H1 (cell line): ENCODE measurements at regions not wholly inside any gene's neighbourhood (a gene's known extent, or its start where the extent isn't known, plus 50 kb on each side); places are given as distances from the start of the nearest gene placed in this dataset.

ENCODE experiments used
- CTCF ChIA-PET: fragments of 300-600 bp; sonication (Branson Sonifier 250); formaldehyde crosslinking; loops from one replicate; lab custom pipeline; 2021; ENCODE audit not compliant: partially characterized antibody; lab: Charles Lee
- POLR2A ChIA-PET: fragments of 300-600 bp; sonication (Branson Sonifier 250); formaldehyde crosslinking; loops from one replicate; lab custom pipeline; 2021; ENCODE audit warnings: inconsistent platforms; ENCODE audit not compliant: partially characterized antibody; lab: Charles Lee
- DNase-seq, 2 experiments: peaks; one replicate each; pipeline versions ENCODE4 v3.0.0 to v3.0.0-alpha.2; 2010 to 2022; ENCODE audit warnings: low spot score in 2 of 2, low read depth in 1 of 2, mixed read lengths in 1 of 2
- FAIRE-seq: peaks from 2 replicates; lab custom pipeline; 2011; peaks lifted over from hg19 to GRCh38; lab: Jason Lieb, UNC
- H2AFZ ChIP-seq: 2 replicates; pipeline ENCODE4 v1.8.1; 2012; ENCODE audit warnings: low read length, inconsistent platforms
- H2AK5ac ChIP-seq: 2 replicates; pipeline ENCODE4 v1.6.1; 2013; ENCODE audit warnings: low read depth, low read length
- H2BK120ac ChIP-seq: replicated peaks from 2 replicates; pipeline ENCODE3; 2013; ENCODE audit warnings: low read depth, low read length, inconsistent platforms
- H2BK12ac ChIP-seq: 2 replicates; pipeline ENCODE4 v1.6.1; 2013; ENCODE audit warnings: low read depth, low read length
- H2BK15ac ChIP-seq: 2 replicates; pipeline ENCODE4 v1.6.1; 2013; ENCODE audit warnings: low read length
- H2BK20ac ChIP-seq: 2 replicates; pipeline ENCODE4 v1.6.1; 2013; ENCODE audit warnings: low read length
- H2BK5ac ChIP-seq: 2 replicates; pipeline ENCODE4 v1.6.1; 2013; ENCODE audit warnings: low read depth, low read length
- H3K14ac ChIP-seq: 2 replicates; pipeline ENCODE4 v1.6.1; 2013; ENCODE audit warnings: inconsistent platforms; ENCODE audit not compliant: insufficient read length
- H3K18ac ChIP-seq: 2 replicates; pipeline ENCODE4 v1.6.1; 2013; ENCODE audit warnings: low read length; ENCODE audit errors: extremely low read depth
- H3K23ac ChIP-seq: 2 replicates; pipeline ENCODE4 v1.6.1; 2013; ENCODE audit warnings: inconsistent platforms; ENCODE audit not compliant: insufficient read length
- H3K23me2 ChIP-seq: 2 replicates; pipeline ENCODE4 v1.6.1; 2013; ENCODE audit warnings: low read depth, low read length
- H3K27ac ChIP-seq: 2 replicates; pipeline ENCODE4 v1.6.1; 2011; ENCODE audit warnings: low read depth, low read length, inconsistent platforms
- H3K27me3 ChIP-seq, 4 experiments: replicated peaks in 1 of 4; 1 replicate in 1 of 4; 2 replicates in 3 of 4; pipeline versions ENCODE4 v1.6.1 to v1.8.1; 2011 to 2013; ENCODE audit warnings: low read length in 3 of 4, mild to moderate bottlenecking in 3 of 4, inconsistent platforms in 2 of 4, mixed read lengths in 2 of 4, moderate library complexity in 1 of 4; ENCODE audit not compliant: control insufficient read depth in 3 of 4, insufficient read depth in 3 of 4; ENCODE audit errors: extremely low read depth in 1 of 4
- H3K36me3 ChIP-seq, 4 experiments: 2 replicates each; pipeline versions ENCODE4 v1.6.1 to v1.8.1; 2011 to 2013; ENCODE audit warnings: mild to moderate bottlenecking in 4 of 4, low read length in 3 of 4, moderate library complexity in 2 of 4, control low read depth in 1 of 4, inconsistent platforms in 1 of 4; ENCODE audit not compliant: insufficient read depth in 4 of 4, control insufficient read depth in 2 of 4
- H3K4ac ChIP-seq: replicated peaks from 2 replicates; pipeline ENCODE3; 2013; ENCODE audit warnings: low read length, low read depth, mixed read lengths, inconsistent platforms; ENCODE audit not compliant: insufficient read length
- H3K4me1 ChIP-seq, 4 experiments: replicated peaks in 1 of 4; 1 replicate in 1 of 4; 2 replicates in 3 of 4; pipeline versions ENCODE4 v1.6.1 to v1.8.1; 2011 to 2013; ENCODE audit warnings: low read length in 3 of 4, inconsistent platforms in 2 of 4, mixed read lengths in 1 of 4; ENCODE audit not compliant: insufficient read depth in 4 of 4, control insufficient read depth in 3 of 4
- H3K4me2 ChIP-seq, 2 experiments: 2 replicates each; pipeline versions ENCODE4 v1.6.1 to v1.8.1; 2011 to 2013; ENCODE audit warnings: low read depth in 2 of 2, low read length in 2 of 2, control low read depth in 1 of 2, inconsistent platforms in 1 of 2, mild to moderate bottlenecking in 1 of 2; ENCODE audit not compliant: insufficient read depth in 1 of 2
- H3K4me3 ChIP-seq, 4 experiments: fragments of 200-600, 300-600 bp in 1 of 4; sonication (generic), shearing (Covaris generic), sonication (Bioruptor Twin) in 1 of 4; 2 replicates each; pipeline versions ENCODE4 v1.5.1 to v1.8.1; 2011 to 2016; ENCODE audit warnings: low read length in 4 of 4, low read depth in 3 of 4, control low read depth in 2 of 4, inconsistent platforms in 2 of 4, mild to moderate bottlenecking in 2 of 4, mixed read lengths in 1 of 4, moderate library complexity in 1 of 4; ENCODE audit not compliant: insufficient read depth in 2 of 4; ENCODE audit errors: extremely low read depth in 1 of 4
- H3K56ac ChIP-seq: replicated peaks from 2 replicates; pipeline ENCODE3; 2013; ENCODE audit warnings: low read depth, mild to moderate bottlenecking, mixed read lengths, low read length, inconsistent platforms; ENCODE audit not compliant: insufficient read length
- H3K79me1 ChIP-seq: 2 replicates; pipeline ENCODE4 v1.6.1; 2013; ENCODE audit warnings: low read depth, low read length, control low read depth
- H3K79me2 ChIP-seq, 2 experiments: 2 replicates each; pipeline versions ENCODE4 v1.6.1 to v1.8.1; 2012 to 2013; ENCODE audit warnings: low read length in 2 of 2, mild to moderate bottlenecking in 2 of 2, inconsistent platforms in 1 of 2; ENCODE audit not compliant: insufficient read depth in 2 of 2, control insufficient read depth in 1 of 2
- H3K9ac ChIP-seq, 4 experiments: replicated peaks in 1 of 4; 1 replicate in 1 of 4; 2 replicates in 3 of 4; pipeline versions ENCODE4 v1.6.1 to v1.8.1; 2011 to 2013; ENCODE audit warnings: low read depth in 3 of 4, low read length in 3 of 4, control low read depth in 2 of 4, mild to moderate bottlenecking in 2 of 4, moderate library complexity in 2 of 4, inconsistent platforms in 1 of 4; ENCODE audit errors: extremely low read depth in 1 of 4
- H3K9me3 ChIP-seq, 2 experiments: 2 replicates each; pipeline versions ENCODE4 v1.6.1 to v1.8.1; 2012 to 2013; ENCODE audit warnings: mild to moderate bottlenecking in 2 of 2, moderate library complexity in 2 of 2, control low read depth in 1 of 2, inconsistent platforms in 1 of 2, low read depth in 1 of 2, low read length in 1 of 2, mixed read lengths in 1 of 2; ENCODE audit not compliant: insufficient read depth in 2 of 2
- H4K20me1 ChIP-seq, 2 experiments: replicated peaks in 1 of 2; 2 replicates each; pipeline versions ENCODE3 to v1.8.1; 2011 to 2013; ENCODE audit warnings: inconsistent platforms in 2 of 2, low read length in 2 of 2, mild to moderate bottlenecking in 1 of 2; ENCODE audit not compliant: insufficient read depth in 2 of 2, control insufficient read depth in 1 of 2
- H4K5ac ChIP-seq: 2 replicates; pipeline ENCODE4 v1.6.1; 2013; ENCODE audit warnings: low read length, low read depth, mixed read lengths, inconsistent platforms; ENCODE audit not compliant: insufficient read length
- H4K8ac ChIP-seq: 2 replicates; pipeline ENCODE4 v1.8.0; 2013; ENCODE audit warnings: mild to moderate bottlenecking, moderate library complexity, low read length, inconsistent platforms; ENCODE audit not compliant: insufficient read depth; ENCODE audit errors: extremely low read depth
- H4K91ac ChIP-seq: replicated peaks from 2 replicates; pipeline ENCODE3; 2013; ENCODE audit warnings: low read length, mixed read lengths, inconsistent platforms; ENCODE audit not compliant: insufficient read length
- ASH2L ChIP-seq: fragments of 200-600, 300-600 bp; sonication (generic); IDR thresholded peaks from one replicate; pipeline ENCODE4 v1.7.1; 2017; ENCODE audit warnings: low read length
- CREB1 ChIP-seq: IDR thresholded peaks from 2 replicates; pipeline ENCODE4 v1.6.1; 2012; ENCODE audit warnings: inconsistent platforms
- FOSL1 ChIP-seq: IDR thresholded peaks from 2 replicates; pipeline ENCODE4 v1.6.1; 2011; ENCODE audit warnings: mild to moderate bottlenecking, low read depth, low read length, moderate library complexity; ENCODE audit not compliant: insufficient read depth
- HDAC2 ChIP-seq, 2 experiments: fragments of 300-600 bp in 1 of 2; sonication (generic) in 1 of 2; IDR thresholded peaks; 2 replicates each; pipeline ENCODE4 v1.6.1; 2011 to 2012; ENCODE audit warnings: low read depth in 2 of 2, low read length in 2 of 2, mild to moderate bottlenecking in 2 of 2, moderate library complexity in 2 of 2, borderline replicate concordance in 1 of 2, inconsistent platforms in 1 of 2
- JUN ChIP-seq: IDR thresholded peaks from 2 replicates; pipeline ENCODE4 v1.6.1; 2011; ENCODE audit warnings: low read depth, mild to moderate bottlenecking, improper control_type of control experiment, low read length
- JUND ChIP-seq: IDR thresholded peaks from 2 replicates; pipeline ENCODE4 v1.6.1; 2011; ENCODE audit warnings: mild to moderate bottlenecking, improper control_type of control experiment, low read length
- NRF1 ChIP-seq: IDR thresholded peaks from 2 replicates; pipeline ENCODE4 v1.6.1; 2011; ENCODE audit warnings: mild to moderate bottlenecking, low read depth, low read length, improper control_type of control experiment
- SP2 ChIP-seq: IDR thresholded peaks from 2 replicates; pipeline ENCODE4 v1.6.1; 2012; ENCODE audit warnings: mild to moderate bottlenecking, low read length, inconsistent platforms
- SUZ12 ChIP-seq: fragments of 200-600 bp; sonication (generic); IDR thresholded peaks from 2 replicates; pipeline ENCODE4 v1.6.1; 2012; ENCODE audit warnings: mild to moderate bottlenecking, inconsistent platforms, low read length, moderate library complexity, mixed read lengths
- TAF1 ChIP-seq: IDR thresholded peaks from 2 replicates; pipeline ENCODE4 v1.6.1; 2011; ENCODE audit warnings: mild to moderate bottlenecking, low read depth, low read length
- TAF7 ChIP-seq: optimal IDR thresholded peaks from 2 replicates; pipeline ENCODE3; 2011; ENCODE audit warnings: low read depth, mild to moderate bottlenecking, inconsistent platforms, low read length, moderate library complexity, borderline replicate concordance
- TCF12 ChIP-seq: IDR thresholded peaks from 2 replicates; pipeline ENCODE4 v1.6.1; 2011; ENCODE audit warnings: low read depth, mild to moderate bottlenecking, low read length
- USF2 ChIP-seq: IDR thresholded peaks from 2 replicates; pipeline ENCODE4 v1.6.1; 2011; ENCODE audit warnings: low read length, improper control_type of control experiment
- TF ChIP-seq, protein P1 (sequence below): IDR thresholded peaks from 2 replicates; pipeline ENCODE4 v1.6.1; 2011; ENCODE audit warnings: low read depth, mild to moderate bottlenecking, low read length; ENCODE audit not compliant: insufficient read depth

- FAIRE-seq (no peak), DNase-seq (no peak)
- ChIA-PET CTCF (no interaction called here), POLR2A (no interaction called here)
- H2AFZ ChIP-seq: no peak overlapping the region
- no peak overlapping the region for H3K4me3 ChIP-seq
- no peak overlapping the region for H2AK5ac ChIP-seq
- no peak overlapping the region for H3K9ac ChIP-seq
- H4K91ac ChIP-seq: no peak overlapping the region
- no peak overlapping the region for H3K4ac ChIP-seq
- no peak overlapping the region for H2BK120ac ChIP-seq
- H3K18ac ChIP-seq: no peak overlapping the region
- H3K9me3 ChIP-seq: no peaks in the 10 kb centered on the region
- H2BK15ac ChIP-seq: no peak overlapping the region
- H3K23me2 ChIP-seq: no peaks in the 10 kb centered on the region
- H3K4me1 ChIP-seq: no peaks in the 10 kb centered on the region
- H2BK12ac ChIP-seq: no peak overlapping the region
- H3K79me2 ChIP-seq: no peaks in the 10 kb centered on the region
- H4K5ac ChIP-seq: no peak overlapping the region
- no peak overlapping the region for H3K56ac ChIP-seq
- no peak overlapping the region for H3K14ac ChIP-seq
- no peak overlapping the region for H3K27ac ChIP-seq
- H2BK20ac ChIP-seq: no peak overlapping the region
- no peak overlapping the region for H2BK5ac ChIP-seq
- no peak overlapping the region for H4K8ac ChIP-seq
- no peaks in the 10 kb centered on the region for H3K79me1 ChIP-seq
- no peak overlapping the region for H3K4me2 ChIP-seq
- no peaks in the 10 kb centered on the region for H4K20me1 ChIP-seq
- no peaks in the 10 kb centered on the region for H3K27me3 ChIP-seq
- H3K23ac ChIP-seq: no peak overlapping the region
- no peaks in the 10 kb centered on the region for H3K36me3 ChIP-seq
- TF ChIP-seq JUND (no peak), ASH2L (no peak), SP2 (no peak), HDAC2 (IDR thresholded peaks at IDR 0.05; ENCODE audit: borderline replicate concordance in 1 of 2, low read depth in 2 of 2, low read length in 2 of 2) (no peak), CREB1 (no peak), TAF1 (no peak), TCF12 (no peak), USF2 (no peak), NRF1 (no peak), JUN (no peak), TAF7 (no peak), FOSL1 (no peak), SUZ12 (no peak)
- TF ChIP-seq, protein P1, sequence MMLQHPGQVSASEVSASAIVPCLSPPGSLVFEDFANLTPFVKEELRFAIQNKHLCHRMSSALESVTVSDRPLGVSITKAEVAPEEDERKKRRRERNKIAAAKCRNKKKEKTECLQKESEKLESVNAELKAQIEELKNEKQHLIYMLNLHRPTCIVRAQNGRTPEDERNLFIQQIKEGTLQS: no peak
Measured at GRCh38 chr13:80242728-80243427, 98.0 kb downstream of the SPRY2 start.
